Naive thymus-derived CD4-positive, alpha-beta T cell (primary cell): ENCODE measurements at regions not wholly inside any gene's neighbourhood (a gene's known extent, or its start where the extent isn't known, plus 50 kb on each side); places are given as distances from the start of the nearest gene placed in this dataset.

Experiments
- ATAC-seq: fragments of 150-1000 bp; cut with Tn5 transposase; 2 replicates; pipeline ENCODE4 v1.10.0; 2021; ENCODE audit warnings: mild to moderate bottlenecking, moderate library complexity
- CTCF ChIA-PET: fragments of 350-600 bp; sonication (Branson Sonifier 250); formaldehyde crosslinking; loops from one replicate; lab custom pipeline; 2021; ENCODE audit warnings: antibody characterized with exemption; lab: Charles Lee
- POLR2A ChIA-PET: fragments of 350-600 bp; sonication (Branson Sonifier 250); formaldehyde crosslinking; loops from one replicate; lab custom pipeline; 2021; ENCODE audit warnings: antibody characterized with exemption, inconsistent platforms; lab: Charles Lee
- DNase-seq, 9 donors: peaks; one replicate each; pipeline versions ENCODE4 v3.0.0 to v3.0.0-alpha.2; 2020 to 2022; ENCODE audit warnings: mixed read lengths in 1 of 9
- H3K27ac ChIP-seq: one replicate; pipeline ENCODE4 v1.7.0; 2013; ENCODE audit warnings: mild to moderate bottlenecking, low read depth, low read length, moderate library complexity
- H3K27me3 ChIP-seq, 2 donors: one replicate each; pipeline ENCODE4 v1.7.0; 2013; ENCODE audit warnings: low read length in 2 of 2, mild to moderate bottlenecking in 2 of 2, moderate library complexity in 2 of 2; ENCODE audit not compliant: control insufficient read depth in 2 of 2, insufficient read depth in 2 of 2
- H3K36me3 ChIP-seq, 3 experiments: 1 replicate in 2 of 3; 2 replicates in 1 of 3; pipeline ENCODE4 v1.7.0; 2013; ENCODE audit warnings: low read length in 3 of 3, mild to moderate bottlenecking in 3 of 3, moderate library complexity in 1 of 3; ENCODE audit not compliant: insufficient read depth in 3 of 3, control insufficient read depth in 2 of 3
- H3K4me1 ChIP-seq, 2 donors: one replicate each; pipeline ENCODE4 v1.7.0; 2013; ENCODE audit warnings: low read length in 2 of 2, mild to moderate bottlenecking in 2 of 2, moderate library complexity in 1 of 2; ENCODE audit not compliant: control insufficient read depth in 2 of 2, insufficient read depth in 2 of 2
- H3K4me3 ChIP-seq: 2 replicates; pipeline ENCODE4 v1.7.0; 2013; ENCODE audit warnings: mild to moderate bottlenecking, low read length
- H3K9me3 ChIP-seq, 3 experiments: 1 replicate in 2 of 3; 2 replicates in 1 of 3; pipeline ENCODE4 v1.7.0; 2013; ENCODE audit warnings: low read length in 3 of 3; ENCODE audit not compliant: control insufficient read depth in 2 of 3
- H3K27ac Mint-ChIP-seq, 9 donors: one replicate each; pipeline ENCODE4 v1.8.0; 2020 to 2022; ENCODE audit warnings: mixed read lengths in 9 of 9, mild to moderate bottlenecking in 8 of 9, moderate library complexity in 5 of 9, inconsistent platforms in 2 of 9
- H3K27me3 Mint-ChIP-seq, 5 donors: one replicate each; pipeline ENCODE4 v1.8.0; 2021 to 2022; ENCODE audit warnings: mixed read lengths in 5 of 5, mild to moderate bottlenecking in 1 of 5
- H3K36me3 Mint-ChIP-seq, 5 donors: one replicate each; pipeline ENCODE4 v1.8.0; 2020 to 2022; ENCODE audit warnings: mixed read lengths in 5 of 5, mild to moderate bottlenecking in 3 of 5, inconsistent platforms in 1 of 5
- H3K4me1 Mint-ChIP-seq, 7 donors: one replicate each; pipeline ENCODE4 v1.8.0; 2020 to 2022; ENCODE audit warnings: mixed read lengths in 7 of 7, mild to moderate bottlenecking in 3 of 7, inconsistent platforms in 1 of 7
- H3K4me3 Mint-ChIP-seq, 10 donors: one replicate each; pipeline ENCODE4 v1.8.0; 2020 to 2022; ENCODE audit warnings: mild to moderate bottlenecking in 10 of 10, mixed read lengths in 10 of 10, moderate library complexity in 6 of 10, inconsistent platforms in 2 of 10
- H3K9me3 Mint-ChIP-seq, 11 donors: one replicate each; pipeline ENCODE4 v1.8.0; 2020 to 2022; ENCODE audit warnings: mixed read lengths in 11 of 11, mild to moderate bottlenecking in 4 of 11, inconsistent platforms in 1 of 11, moderate library complexity in 1 of 11
- intact Hi-C, 2 donors: fragments of 100-400 bp; cut with micrococcal nuclease; formaldehyde crosslinking; loops; one replicate each; pipeline ENCODE4 v1.15.1; 2023

DNA sequence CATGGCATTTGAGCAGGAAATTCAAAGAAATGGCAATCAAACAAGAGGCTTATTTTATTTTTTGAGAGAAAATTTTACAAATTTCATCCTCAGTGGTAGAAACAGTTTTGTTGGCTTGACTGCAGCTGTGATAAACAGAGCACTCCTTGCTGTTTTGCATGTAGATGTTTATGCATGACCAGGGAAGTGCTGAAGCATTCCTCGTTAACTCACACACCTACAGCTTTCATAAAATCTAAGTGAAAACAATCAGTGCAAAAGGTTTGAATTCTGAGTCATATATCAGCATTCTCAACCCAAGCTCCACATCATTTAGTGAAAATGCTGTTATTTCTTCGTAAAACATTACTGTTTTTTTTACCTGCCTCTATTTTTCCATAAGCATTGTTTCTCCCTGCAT is 146.6 kb upstream of the CCDC68 start:
- Mint-ChIP-seq H3K27me3 (peaks cover 0 to 9% (median 6%) of the 10 kb centered on the region in 5 donors), H3K4me3 (no peak overlapping the region), H3K9me3 (peaks cover 0 to 10% (median 2%) of the 10 kb centered on the region in 11 donors), H3K36me3 (no peaks in the 10 kb centered on the region), H3K4me1 (peaks cover 0 to 2% (median 0%) of the 10 kb centered on the region in 7 donors), H3K27ac (no peak overlapping the region)
- POLR2A ChIA-PET = no interaction called here
- Histone ChIP-seq H3K36me3 (no peaks in the 10 kb centered on the region), H3K4me3 (no peak overlapping the region), H3K27ac (no peak overlapping the region), H3K9me3 (no peaks in the 10 kb centered on the region), H3K27me3 (no peaks in the 10 kb centered on the region), H3K4me1 (no peaks in the 10 kb centered on the region)
- no peak for ATAC-seq
- CTCF ChIA-PET = no interaction called here
- DNase-seq = no peak
- intact Hi-C loops = no loop called here

DNA sequence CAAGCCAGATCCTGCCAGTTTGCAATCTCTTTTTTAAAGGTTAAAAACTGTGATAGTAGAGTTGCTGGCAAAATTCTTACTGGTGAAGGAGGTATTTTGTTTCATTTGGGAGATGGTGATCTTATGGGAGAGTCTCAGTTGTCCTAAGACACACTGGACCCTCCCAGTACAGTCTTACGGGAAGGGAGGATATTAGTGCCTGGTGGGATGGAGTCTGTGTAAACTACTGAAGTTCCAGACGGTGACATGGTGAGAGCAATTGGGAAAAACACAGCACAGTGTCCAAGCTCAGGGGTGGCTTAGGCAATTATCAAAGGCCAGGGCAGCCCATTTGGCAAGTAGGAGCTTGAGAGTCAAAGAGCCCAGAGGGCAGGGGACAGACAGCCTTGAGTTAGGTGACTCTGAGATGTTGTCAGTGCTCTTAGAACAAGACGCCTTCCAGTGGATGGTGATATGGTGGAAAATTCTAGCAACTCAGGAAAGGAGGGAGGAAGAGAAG is 143.7 kb upstream of the CCDC68 start:
- intact Hi-C loops = no loop called here
- Mint-ChIP-seq H3K36me3 (no peaks in the 10 kb centered on the region), H3K27ac (no peak overlapping the region), H3K9me3 (peaks cover 0 to 9% (median 0%) of the 10 kb centered on the region in 11 donors), H3K27me3 (peaks cover 0 to 6% (median 0%) of the 10 kb centered on the region in 5 donors), H3K4me3 (no peak overlapping the region), H3K4me1 (no peaks in the 10 kb centered on the region)
- POLR2A ChIA-PET = no interaction called here
- Histone ChIP-seq H3K36me3 (no peaks in the 10 kb centered on the region), H3K9me3 (no peaks in the 10 kb centered on the region), H3K4me1 (no peaks in the 10 kb centered on the region), H3K4me3 (no peak overlapping the region), H3K27me3 (no peaks in the 10 kb centered on the region), H3K27ac (no peak overlapping the region)
- CTCF ChIA-PET = no interaction called here
- DNase-seq (no peak), ATAC-seq (no peak)

DNA sequence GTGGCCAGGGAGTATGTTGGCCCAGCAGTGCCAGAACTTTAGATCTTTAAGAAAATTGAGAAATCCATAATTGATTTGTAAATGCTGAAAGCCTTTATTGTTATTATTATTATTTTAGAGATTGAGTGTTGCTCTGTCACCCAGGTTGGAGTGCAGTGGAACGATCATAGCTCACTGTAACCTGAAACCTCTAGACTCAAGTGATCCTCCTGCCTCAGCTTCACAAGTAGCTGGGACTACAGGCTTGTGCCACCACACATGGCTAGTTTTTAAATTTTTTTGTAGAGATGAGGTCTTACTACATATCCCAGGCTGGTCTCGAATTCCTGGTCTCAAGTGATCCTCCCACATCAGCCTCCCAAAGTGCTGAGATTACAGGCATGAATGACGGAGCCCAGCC is 143.2 kb upstream of the CCDC68 start:
- peaks cover 0 to 9% (median 0%) of the 10 kb centered on the region in 11 donors for H3K9me3 Mint-ChIP-seq
- Histone ChIP-seq H3K4me3 (no peak overlapping the region), H3K27ac (no peak overlapping the region), H3K9me3 (no peaks in the 10 kb centered on the region), H3K4me1 (no peaks in the 10 kb centered on the region), H3K27me3 (no peaks in the 10 kb centered on the region), H3K36me3 (no peaks in the 10 kb centered on the region)
- POLR2A ChIA-PET = no interaction called here
- H3K36me3 Mint-ChIP-seq = no peaks in the 10 kb centered on the region
- no peak overlapping the region for H3K27ac Mint-ChIP-seq
- H3K4me1 Mint-ChIP-seq = no peaks in the 10 kb centered on the region
- H3K4me3 Mint-ChIP-seq = no peak overlapping the region
- ATAC-seq (no peak), DNase-seq (no peak)
- intact Hi-C loops = no loop called here
- CTCF ChIA-PET = no interaction called here
- peaks cover 0 to 6% (median 1%) of the 10 kb centered on the region in 5 donors for H3K27me3 Mint-ChIP-seq

DNA sequence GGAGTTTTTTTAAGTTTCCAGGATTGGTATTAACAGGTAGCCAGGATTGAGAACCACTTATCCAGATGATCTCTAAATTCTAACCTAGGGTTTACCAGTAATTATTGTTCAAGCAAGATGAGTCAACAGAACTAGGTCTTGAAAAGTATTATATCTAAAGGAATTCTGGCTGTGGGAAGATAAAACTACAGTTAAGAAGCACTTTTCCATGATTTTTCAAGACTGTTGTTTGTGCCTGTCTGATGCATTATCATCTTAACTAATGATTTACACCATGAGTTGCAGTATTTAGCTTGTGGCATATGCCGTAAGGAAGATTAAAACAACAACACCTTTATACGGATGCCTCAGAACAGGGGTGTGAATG is 142.2 kb upstream of the CCDC68 start:
- CTCF ChIA-PET = no interaction called here
- ATAC-seq (no peak), DNase-seq (no peak)
- intact Hi-C loops = no loop called here
- H3K27ac ChIP-seq = no peak overlapping the region
- H3K9me3 ChIP-seq = no peaks in the 10 kb centered on the region
- no peak overlapping the region for H3K4me3 ChIP-seq
- no peaks in the 10 kb centered on the region for H3K36me3 Mint-ChIP-seq
- H3K36me3 ChIP-seq = no peaks in the 10 kb centered on the region
- H3K4me1 ChIP-seq = no peaks in the 10 kb centered on the region
- POLR2A ChIA-PET = no interaction called here
- peaks cover 0 to 9% (median 0%) of the 10 kb centered on the region in 11 donors for H3K9me3 Mint-ChIP-seq
- H3K27me3 ChIP-seq = no peaks in the 10 kb centered on the region
- H3K27me3 Mint-ChIP-seq = peaks cover 0 to 6% (median 4%) of the 10 kb centered on the region in 5 donors
- H3K27ac Mint-ChIP-seq = no peak overlapping the region
- H3K4me1 Mint-ChIP-seq = no peaks in the 10 kb centered on the region
- H3K4me3 Mint-ChIP-seq = no peak overlapping the region

DNA sequence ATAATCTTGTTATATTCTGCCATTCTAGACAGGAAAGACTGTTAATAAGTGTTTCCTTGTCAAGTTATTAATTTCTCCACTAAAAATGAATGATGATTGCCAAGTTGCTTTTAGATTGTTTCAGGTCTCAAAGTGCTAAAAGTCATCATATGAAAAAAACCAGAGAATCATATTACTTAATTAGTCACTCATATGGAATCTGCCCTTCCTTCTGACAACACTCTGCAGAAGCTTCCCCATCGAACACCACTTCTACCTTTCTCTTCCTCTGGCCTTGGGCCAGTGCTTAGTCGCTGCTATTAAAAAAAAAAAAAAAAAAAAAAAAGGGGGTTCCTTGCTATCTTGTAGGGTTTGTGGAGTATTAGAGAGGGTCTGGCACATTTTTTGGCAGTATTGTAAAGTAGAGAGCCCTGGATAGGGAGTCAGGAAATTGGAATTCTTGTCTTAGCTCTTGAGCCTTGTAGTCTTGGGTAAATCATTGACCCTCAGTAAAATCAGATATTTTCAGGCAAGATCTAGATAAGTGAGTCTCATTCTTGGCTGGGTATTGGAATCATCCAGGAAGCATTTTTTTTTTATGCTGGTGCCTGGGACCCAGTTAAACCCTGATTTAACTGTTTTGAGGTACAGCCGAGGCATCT is 141.7 kb upstream of the CCDC68 start:
- DNase-seq = no peak
- Mint-ChIP-seq H3K27ac (no peak overlapping the region), H3K4me3 (no peak overlapping the region), H3K27me3 (peaks cover 0 to 6% (median 4%) of the 10 kb centered on the region in 5 donors), H3K36me3 (no peaks in the 10 kb centered on the region), H3K9me3 (peaks cover 0 to 9% (median 0%) of the 10 kb centered on the region in 11 donors), H3K4me1 (no peaks in the 10 kb centered on the region)
- Histone ChIP-seq H3K4me3 (no peak overlapping the region), H3K4me1 (no peaks in the 10 kb centered on the region), H3K27me3 (no peaks in the 10 kb centered on the region), H3K9me3 (no peaks in the 10 kb centered on the region), H3K36me3 (no peaks in the 10 kb centered on the region), H3K27ac (no peak overlapping the region)
- intact Hi-C loops = no loop called here
- ChIA-PET CTCF (no interaction called here), POLR2A (no interaction called here)
- no peak for ATAC-seq

DNA sequence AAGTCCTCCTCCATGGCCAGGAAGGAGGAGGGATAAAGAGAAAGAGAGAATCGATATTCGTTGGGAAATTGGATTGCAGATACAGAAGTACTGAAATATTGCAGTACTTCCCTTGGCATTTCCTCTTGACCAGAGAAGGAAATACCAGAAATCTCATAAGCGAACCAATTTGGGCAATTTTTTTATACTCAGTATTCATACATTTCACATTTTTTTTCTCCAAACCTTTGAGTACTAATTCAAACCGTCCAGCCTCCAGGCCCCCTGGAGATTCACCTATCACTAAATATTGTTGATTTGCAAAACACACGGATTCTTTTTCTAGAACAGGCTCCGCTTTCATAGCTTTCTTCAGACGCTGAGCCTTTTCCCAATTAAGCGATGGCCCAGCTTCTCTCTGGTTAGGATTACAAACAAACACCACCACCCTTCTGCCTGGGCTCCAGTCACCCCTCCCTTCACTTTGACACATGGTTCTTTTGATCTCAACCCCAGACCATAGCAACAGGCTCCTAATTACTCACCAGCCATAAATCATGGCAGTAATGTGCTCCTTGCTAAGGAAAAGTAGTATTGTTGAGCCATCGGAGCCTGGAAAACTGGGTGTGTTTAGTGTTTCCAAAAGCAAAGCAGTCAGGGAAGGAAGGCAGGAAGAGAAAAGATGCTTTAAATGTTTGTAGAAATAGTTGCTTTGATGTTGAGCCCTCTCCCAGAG is 138.4 kb upstream of the CCDC68 start:
- Mint-ChIP-seq H3K27ac (no peak overlapping the region), H3K4me1 (no peaks in the 10 kb centered on the region), H3K9me3 (peaks cover 0 to 9% (median 0%) of the 10 kb centered on the region in 11 donors), H3K4me3 (no peak overlapping the region), H3K27me3 (peaks cover 0 to 4% (median 0%) of the 10 kb centered on the region in 5 donors), H3K36me3 (no peaks in the 10 kb centered on the region)
- Histone ChIP-seq H3K4me3 (no peak overlapping the region), H3K9me3 (no peaks in the 10 kb centered on the region), H3K4me1 (no peaks in the 10 kb centered on the region), H3K36me3 (no peaks in the 10 kb centered on the region), H3K27ac (no peak overlapping the region), H3K27me3 (no peaks in the 10 kb centered on the region)
- CTCF ChIA-PET = no interaction called here
- intact Hi-C loops = no loop called here
- POLR2A ChIA-PET = no interaction called here
- DNase-seq = no peak
- no peak for ATAC-seq
